ENCODE measurements at regions not wholly inside any gene's neighbourhood (a gene's known extent, or its start where the extent isn't known, plus 50 kb on each side); places are given as distances from the start of the nearest gene placed in this dataset.
A peak's percentile ranks its signal among the peaks of the same experiment; 100 is the strongest.

GRCh38 chr14:101364503-101365328 lies 196.6 kb upstream of the DIO3 start:
- peak overlapping the region; percentile 40 to 72 for H3K27ac ChIP-seq
- no peaks in the 10 kb centered on the region for H3K9me3 ChIP-seq
- H3K4me3 ChIP-seq = no peak overlapping the region
- no peaks in the 10 kb centered on the region for H3K36me3 ChIP-seq
- H3K4me1 ChIP-seq (replicated peaks) = no peaks in the 10 kb centered on the region
- WGBS = 37% methylated on average over 42 of the region's 42 CpGs
- TF ChIP-seq, protein P1, sequence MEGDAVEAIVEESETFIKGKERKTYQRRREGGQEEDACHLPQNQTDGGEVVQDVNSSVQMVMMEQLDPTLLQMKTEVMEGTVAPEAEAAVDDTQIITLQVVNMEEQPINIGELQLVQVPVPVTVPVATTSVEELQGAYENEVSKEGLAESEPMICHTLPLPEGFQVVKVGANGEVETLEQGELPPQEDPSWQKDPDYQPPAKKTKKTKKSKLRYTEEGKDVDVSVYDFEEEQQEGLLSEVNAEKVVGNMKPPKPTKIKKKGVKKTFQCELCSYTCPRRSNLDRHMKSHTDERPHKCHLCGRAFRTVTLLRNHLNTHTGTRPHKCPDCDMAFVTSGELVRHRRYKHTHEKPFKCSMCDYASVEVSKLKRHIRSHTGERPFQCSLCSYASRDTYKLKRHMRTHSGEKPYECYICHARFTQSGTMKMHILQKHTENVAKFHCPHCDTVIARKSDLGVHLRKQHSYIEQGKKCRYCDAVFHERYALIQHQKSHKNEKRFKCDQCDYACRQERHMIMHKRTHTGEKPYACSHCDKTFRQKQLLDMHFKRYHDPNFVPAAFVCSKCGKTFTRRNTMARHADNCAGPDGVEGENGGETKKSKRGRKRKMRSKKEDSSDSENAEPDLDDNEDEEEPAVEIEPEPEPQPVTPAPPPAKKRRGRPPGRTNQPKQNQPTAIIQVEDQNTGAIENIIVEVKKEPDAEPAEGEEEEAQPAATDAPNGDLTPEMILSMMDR (IDR thresholded peaks at IDR 0.05) = no peak
- TF ChIP-seq POLR2A (IDR thresholded peaks at IDR 0.05) (no peak), POLR2AphosphoS5 (IDR thresholded peaks at IDR 0.05) (no peak)
- no peaks in the 10 kb centered on the region for H3K27me3 ChIP-seq (replicated peaks; ENCODE audit: insufficient read depth)
- intact Hi-C loops (cut with DNase I) = loop anchor here (5.0 to 10.0 kb wide), 7 partner anchors 43 to 700 kb away; no protein-coding TSS in a partner anchor
- no peak for DNase-seq (ENCODE audit: low spot score)

DNA sequence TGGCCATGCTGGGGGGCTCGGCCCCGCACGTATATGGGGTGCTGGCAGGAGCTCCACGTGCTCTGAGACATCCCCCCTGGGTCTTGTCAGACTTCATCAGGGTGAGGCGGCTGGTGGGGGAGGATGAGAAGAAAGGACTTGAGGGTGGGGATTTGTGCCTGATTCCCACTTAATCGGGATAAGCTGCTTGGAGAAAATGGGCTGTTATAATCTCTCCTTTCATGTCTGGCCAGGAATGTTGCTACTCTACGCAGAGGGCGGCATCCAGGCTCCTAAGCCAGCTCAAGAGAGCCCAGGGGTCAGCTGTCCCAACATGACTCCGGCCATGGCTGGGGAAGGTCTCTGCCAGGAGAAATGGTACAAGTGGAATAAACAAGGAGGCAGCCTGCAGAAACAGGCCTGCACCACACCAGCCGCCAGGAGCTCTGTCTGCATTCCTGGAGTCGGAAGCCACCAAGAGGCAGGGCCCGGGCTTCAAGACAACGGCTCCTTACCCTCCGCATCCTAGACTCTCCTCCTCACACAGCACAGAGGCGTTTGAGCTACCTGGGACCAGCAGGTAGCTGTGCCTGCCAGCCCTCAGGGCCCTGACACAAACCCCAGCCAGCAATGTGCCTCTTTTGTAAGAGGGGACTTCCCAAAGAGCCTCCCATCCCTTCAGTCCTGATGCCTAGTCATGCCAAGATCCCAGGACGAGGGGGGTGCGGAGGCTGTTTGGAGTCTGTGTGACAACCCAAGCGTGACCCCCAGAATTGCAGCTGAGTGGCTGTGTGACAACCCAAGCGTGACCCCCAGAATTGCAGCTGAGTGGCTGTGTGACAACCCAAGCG lies 195.8 kb upstream of the DIO3 start:
- Histone ChIP-seq H3K4me3 (no peak overlapping the region), H3K4me1 (replicated peaks) (no peaks in the 10 kb centered on the region), H3K36me3 (no peaks in the 10 kb centered on the region), H3K27ac (peak overlapping the region; percentile 40 to 72), H3K27me3 (replicated peaks; ENCODE audit: insufficient read depth) (no peaks in the 10 kb centered on the region), H3K9me3 (no peaks in the 10 kb centered on the region)
- intact Hi-C loops (cut with DNase I) = loop anchor here (5.0 to 10.0 kb wide), 4 partner anchors 42 to 701 kb away; no protein-coding TSS in a partner anchor
- WGBS = 51% methylated on average over 18 of the region's 20 CpGs
- no peak for DNase-seq (ENCODE audit: low spot score)
- TF ChIP-seq POLR2A (IDR thresholded peaks at IDR 0.05) (no peak), POLR2AphosphoS5 (IDR thresholded peaks at IDR 0.05) (no peak)
- TF ChIP-seq, protein P1 (IDR thresholded peaks at IDR 0.05) = no peak

GRCh38 chr14:101367421-101368261 lies 193.7 kb upstream of the DIO3 start:
- no peaks in the 10 kb centered on the region for H3K4me1 ChIP-seq (replicated peaks)
- TF ChIP-seq POLR2A (IDR thresholded peaks at IDR 0.05) (no peak), POLR2AphosphoS5 (IDR thresholded peaks at IDR 0.05) (no peak)
- TF ChIP-seq, protein P1 (IDR thresholded peaks at IDR 0.05) = no peak
- no peaks in the 10 kb centered on the region for H3K9me3 ChIP-seq
- no peak overlapping the region for H3K27ac ChIP-seq
- no peaks in the 10 kb centered on the region for H3K36me3 ChIP-seq
- intact Hi-C loops (cut with DNase I) = loop anchor here (5.0 to 10.0 kb wide), 4 partner anchors 40 to 703 kb away; no protein-coding TSS in a partner anchor
- no peaks in the 10 kb centered on the region for H3K27me3 ChIP-seq (replicated peaks; ENCODE audit: insufficient read depth)
- no peak overlapping the region for H3K4me3 ChIP-seq
- DNase-seq (ENCODE audit: low spot score) = no peak
- 80% methylated on average over 22 of the region's 23 CpGs for WGBS

DNA sequence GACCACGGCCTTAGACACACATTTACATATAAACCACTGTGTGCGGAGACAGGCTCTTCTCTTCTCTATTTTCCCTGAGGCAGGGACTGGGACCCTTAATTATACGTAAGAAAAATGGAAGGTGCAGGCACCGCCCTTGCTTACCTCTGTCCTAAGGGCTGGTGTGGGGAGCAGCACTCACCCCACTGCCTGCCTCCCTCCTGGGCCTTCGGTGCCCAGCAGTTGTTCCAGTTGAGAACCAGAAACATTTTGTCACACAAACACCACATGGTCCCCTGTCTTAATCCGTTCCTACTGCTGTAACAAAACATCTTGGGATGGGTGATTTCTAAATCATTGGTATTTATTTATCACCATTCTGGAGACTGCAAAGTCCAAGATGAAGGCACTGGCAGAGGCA lies 192.7 kb upstream of the DIO3 start:
- no peak overlapping the region for H3K27ac ChIP-seq

More for the DNA sequence above, 192.7 kb upstream of the DIO3 start:
- DNase-seq (ENCODE audit: low spot score) = no peak
- Histone ChIP-seq H3K36me3 (no peaks in the 10 kb centered on the region), H3K4me3 (no peak overlapping the region), H3K9me3 (no peaks in the 10 kb centered on the region), H3K27me3 (replicated peaks; ENCODE audit: insufficient read depth) (no peaks in the 10 kb centered on the region), H3K4me1 (replicated peaks) (no peaks in the 10 kb centered on the region)
- 92% methylated on average over 6 of the region's 6 CpGs for WGBS
- intact Hi-C loops (cut with DNase I) = loop anchor here (5.0 to 10.0 kb wide), 4 partner anchors 39 to 704 kb away; no protein-coding TSS in a partner anchor
- TF ChIP-seq POLR2AphosphoS5 (IDR thresholded peaks at IDR 0.05) (no peak), POLR2A (IDR thresholded peaks at IDR 0.05) (no peak)
- TF ChIP-seq, protein P1 (IDR thresholded peaks at IDR 0.05) = no peak

Data from prostate gland (tissue), 2 donors.